Daoy (cell line): ENCODE measurements at regions not wholly inside any gene's neighbourhood (a gene's known extent, or its start where the extent isn't known, plus 50 kb on each side); places are given as distances from the start of the nearest gene placed in this dataset.
A peak's percentile ranks its signal among the peaks of the same experiment; 100 is the strongest.
"Not testable (repeated sequence)": the region's sequence is repeated elsewhere in the genome, so short reads cannot be mapped to it uniquely, and the experiment has no call there.

Experiments
- DNase-seq: peaks from one replicate; pipeline ENCODE4 v3.0.0-alpha.2; 2015; ENCODE audit warnings: low read depth

DNA sequence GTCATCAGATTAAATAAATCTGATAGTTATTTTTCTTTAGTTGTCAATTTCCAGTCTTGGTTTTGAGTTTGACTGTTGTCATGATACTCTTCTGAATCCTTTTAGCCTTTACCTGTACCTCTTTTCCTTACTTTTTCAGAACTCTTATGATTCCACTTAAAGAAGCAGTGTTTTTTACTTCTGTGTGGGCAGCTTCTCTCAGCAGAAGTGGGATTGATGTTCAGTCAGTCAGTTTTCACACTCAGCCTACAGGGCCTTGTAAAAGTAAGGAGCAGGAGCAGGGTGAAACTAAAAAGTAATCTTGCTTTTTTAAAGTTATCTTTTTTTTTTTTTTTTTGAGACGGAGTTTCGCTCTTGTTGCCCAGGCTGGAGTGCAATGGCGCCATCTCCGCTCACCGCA, 75.1 kb downstream of the HAUS1 start:
- DNase-seq, result no peak

DNA sequence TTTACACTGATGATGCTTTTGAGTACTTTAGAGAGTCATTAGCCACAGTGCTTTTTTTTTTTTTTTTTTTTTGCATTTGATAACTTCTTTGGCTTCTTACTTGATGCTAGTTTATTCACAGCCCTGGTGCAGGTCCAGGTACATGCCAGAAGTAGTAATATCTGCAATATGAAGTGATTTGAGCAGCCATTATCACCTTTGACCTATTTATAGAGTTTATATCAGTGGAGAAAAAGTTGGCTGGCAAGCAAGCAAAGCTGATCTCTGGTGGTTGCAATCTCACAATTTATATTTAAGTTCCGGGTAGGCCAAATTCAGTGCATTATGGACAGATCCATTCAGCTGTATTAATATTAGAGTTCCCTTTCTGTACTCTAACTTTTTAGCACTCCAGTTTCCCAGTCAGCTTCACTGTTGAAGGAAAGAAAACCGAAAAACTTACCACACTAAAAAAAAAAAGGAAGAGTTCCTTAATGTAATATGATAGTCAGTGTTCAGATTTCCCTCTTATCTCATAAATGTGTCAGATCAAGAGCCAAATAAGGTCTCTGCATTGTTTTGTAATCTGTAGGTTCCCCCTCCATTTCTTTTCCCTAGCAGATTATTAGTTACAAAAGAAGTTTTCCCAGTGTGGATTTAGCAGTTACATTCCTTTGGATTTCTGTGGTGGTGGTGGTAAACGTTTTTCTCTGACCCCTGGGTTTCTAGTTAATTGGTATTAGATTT, 78.6 kb downstream of the HAUS1 start:
- no peak for DNase-seq

DNA sequence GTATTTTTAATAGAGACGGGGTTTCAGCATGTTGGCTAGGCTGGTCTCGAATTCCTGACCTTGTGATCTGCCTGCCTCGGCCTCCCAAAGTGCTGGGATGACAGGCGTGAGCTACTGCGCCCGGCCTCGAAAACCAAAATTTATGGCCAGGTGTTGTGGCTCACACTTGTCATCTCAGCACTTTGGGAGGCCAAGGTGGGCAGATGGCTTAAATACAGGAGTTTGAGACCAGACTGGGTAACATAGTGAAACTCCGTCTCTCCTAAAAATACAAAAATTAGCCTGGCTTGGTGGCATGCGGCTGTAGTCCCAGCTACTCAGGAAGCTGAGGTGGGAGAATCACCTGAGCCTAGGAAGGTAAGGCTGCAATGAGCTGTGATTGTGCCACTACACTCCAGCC, 80.1 kb downstream of the HAUS1 start:
- not testable (repeated sequence) for DNase-seq

DNA sequence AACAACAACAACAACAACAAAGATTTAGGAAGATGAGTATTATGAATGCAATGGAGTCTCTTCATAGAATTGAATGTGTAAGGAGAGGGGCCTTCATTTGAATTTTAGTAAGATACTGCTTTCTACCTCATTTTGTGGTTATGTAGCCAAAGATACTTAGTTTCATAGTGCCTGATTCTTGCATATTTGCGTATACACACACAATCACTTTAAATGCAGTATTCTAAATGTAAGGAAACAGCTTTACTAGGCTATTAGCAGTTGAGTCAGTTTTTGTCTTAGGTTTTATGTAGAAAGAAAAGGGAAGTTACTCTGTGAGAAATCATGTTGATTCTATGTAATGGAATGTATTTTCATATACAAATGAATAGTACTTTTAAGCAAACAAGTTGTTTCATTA, 80.5 kb downstream of the HAUS1 start:
- no peak for DNase-seq

GRCh38 chr18:46190667-46191066, 86.5 kb downstream of the HAUS1 start:
- no peak for DNase-seq

DNA sequence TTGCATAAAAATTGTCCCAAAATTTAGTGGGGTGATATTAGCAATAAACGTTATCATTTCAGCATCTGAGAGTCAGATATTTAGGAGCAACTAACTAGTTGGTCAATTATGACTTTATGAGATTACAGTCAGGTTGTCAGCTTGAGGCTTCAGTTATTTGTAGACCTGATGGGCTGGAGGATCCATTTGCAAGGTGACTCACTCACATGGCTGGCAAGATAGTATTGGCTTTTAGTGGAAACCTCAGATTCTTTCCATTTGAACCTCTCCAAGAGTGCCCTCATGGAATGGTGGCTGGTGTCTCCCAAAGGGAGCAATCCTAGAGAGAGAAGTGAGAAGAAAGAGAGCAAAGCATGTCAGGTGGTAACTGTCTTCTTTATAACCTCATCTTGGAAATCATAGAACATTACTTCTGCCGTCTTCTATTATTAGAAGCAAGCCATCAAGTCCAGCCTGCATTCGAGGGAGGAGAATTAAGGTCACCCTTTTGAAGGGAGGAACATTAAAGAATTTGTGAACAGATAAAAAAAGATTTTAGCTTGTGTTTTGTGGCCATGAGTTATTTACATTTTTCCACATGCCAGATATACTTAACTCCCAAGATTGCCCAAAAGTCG, 92.5 kb downstream of the HAUS1 start:
- DNase-seq, result no peak

DNA sequence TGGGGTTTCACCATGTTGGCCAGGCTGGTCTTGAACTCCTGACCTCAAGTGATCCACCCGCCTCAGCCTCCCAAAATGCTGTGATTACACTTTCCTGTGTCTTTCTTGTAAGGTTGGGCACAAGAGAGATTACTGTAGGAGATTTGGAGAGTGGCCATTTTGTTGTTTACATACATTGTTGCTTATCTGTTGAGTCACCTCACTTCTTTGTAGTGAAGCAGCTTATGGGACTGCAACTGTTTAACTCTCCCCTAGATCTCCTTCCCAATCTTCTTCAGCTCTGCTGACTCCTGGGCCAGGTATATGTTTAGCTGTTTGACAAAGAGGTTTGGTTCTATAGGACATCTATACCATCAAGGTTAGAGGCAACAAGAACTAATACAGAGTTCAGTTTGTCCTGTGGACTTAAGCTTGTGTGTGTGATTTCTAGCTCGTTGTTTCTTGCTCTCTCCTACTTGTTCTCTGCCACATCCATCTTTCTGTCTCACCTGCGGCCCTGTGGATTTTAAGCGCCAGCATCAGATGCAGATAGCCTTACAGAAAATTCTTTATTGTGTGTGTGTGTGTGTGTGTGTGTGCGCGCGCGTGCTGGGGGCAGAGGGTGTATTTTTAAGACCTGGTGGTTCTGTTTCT, 95.4 kb downstream of the HAUS1 start:
- DNase-seq, result peak; percentile 23

- not testable (repeated sequence) for DNase-seq
Measured at GRCh38 chr18:46200178-46201055, 96.2 kb downstream of the HAUS1 start.

GRCh38 chr18:46204143-46204542, 100.0 kb downstream of the HAUS1 start:
- DNase-seq, result no peak

- no peak for DNase-seq
Measured at GRCh38 chr18:46207985-46208384, 103.8 kb downstream of the HAUS1 start.

DNA sequence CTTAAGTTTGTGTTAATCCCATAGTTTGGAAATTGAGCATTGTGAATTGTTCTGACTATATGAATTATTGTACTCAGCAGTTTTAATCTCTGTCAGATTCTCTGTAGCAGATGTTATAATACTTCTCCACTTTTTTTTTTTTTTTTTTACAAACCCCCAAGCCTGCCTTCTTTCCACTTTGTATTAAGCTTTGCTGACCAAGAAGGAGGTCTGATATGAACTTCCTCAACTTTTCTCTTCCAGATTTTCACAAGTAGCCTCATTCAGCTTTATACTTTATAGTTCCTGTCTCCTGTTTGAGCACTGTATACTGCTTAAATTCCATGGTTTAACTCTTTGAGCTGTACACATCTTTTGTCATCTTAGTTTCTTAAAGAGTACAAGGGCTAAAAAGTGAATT, 105.0 kb downstream of the HAUS1 start:
- no peak for DNase-seq

DNA sequence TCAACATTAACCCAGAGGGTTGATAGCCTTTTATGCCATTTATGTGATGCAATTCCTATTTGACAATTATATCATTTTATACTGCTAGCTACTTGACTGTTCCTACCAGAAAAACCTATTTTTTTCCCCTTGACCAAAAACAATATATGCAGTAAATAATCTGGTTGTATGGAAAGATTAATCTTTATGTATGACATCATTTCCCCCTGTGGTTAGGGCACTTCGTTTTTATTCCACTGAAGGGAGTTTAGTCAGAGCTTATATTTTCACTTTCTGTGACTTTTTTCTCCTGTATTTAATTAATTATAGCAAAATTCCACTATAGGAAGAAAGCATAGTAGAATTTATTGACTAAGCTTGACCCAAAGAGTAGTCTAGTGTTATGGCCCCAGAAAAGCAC, 107.6 kb downstream of the HAUS1 start:
- DNase-seq, result peak; percentile 7

- no peak for DNase-seq
Measured at GRCh38 chr18:46212398-46212797, 108.2 kb downstream of the HAUS1 start.

DNA sequence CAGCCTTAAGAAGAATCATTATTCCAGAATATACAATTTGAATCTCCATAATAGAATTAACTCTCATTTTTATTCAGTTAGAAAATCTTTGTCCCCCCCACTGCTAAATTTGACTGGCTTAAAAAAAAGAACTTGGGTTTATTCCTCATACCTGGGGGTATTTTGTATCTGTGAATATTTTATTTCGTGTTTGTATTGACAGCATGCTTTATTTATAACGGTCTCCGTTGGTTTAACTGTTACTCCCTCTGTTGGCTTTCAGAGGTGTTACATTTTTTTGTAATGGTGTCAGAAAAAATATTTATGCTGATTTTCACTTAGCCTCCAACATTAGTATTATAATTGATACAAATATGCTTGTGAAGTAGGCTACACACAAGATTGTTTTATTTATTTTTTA, 109.1 kb downstream of the HAUS1 start:
- no peak for DNase-seq

GRCh38 chr18:46214435-46214834, 110.2 kb downstream of the HAUS1 start:
- DNase-seq, result no peak

- no peak for DNase-seq
Measured at GRCh38 chr18:46215902-46216723, 111.9 kb downstream of the HAUS1 start.

DNA sequence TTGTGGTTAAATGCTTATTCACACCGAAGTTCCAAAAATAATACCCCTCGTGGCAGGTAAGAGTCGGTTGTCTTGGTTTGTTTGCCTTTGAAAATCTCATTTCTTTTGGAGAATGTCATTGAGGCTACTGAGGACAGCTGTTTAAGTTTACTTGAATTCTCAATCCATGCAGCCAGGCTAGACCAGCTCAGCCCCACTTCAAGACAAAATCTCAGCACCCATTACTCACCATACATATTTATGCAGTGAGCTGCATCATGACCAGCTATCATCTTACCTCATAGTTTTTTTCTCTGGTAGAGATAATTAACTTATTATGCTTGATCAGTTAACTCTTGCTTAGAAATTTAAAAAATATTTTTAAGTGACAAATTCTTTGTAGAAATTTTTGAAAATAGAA, 115.9 kb downstream of the HAUS1 start:
- peak; percentile 32 for DNase-seq

GRCh38 chr18:46222093-46222492, 117.9 kb downstream of the HAUS1 start:
- no peak for DNase-seq

DNA sequence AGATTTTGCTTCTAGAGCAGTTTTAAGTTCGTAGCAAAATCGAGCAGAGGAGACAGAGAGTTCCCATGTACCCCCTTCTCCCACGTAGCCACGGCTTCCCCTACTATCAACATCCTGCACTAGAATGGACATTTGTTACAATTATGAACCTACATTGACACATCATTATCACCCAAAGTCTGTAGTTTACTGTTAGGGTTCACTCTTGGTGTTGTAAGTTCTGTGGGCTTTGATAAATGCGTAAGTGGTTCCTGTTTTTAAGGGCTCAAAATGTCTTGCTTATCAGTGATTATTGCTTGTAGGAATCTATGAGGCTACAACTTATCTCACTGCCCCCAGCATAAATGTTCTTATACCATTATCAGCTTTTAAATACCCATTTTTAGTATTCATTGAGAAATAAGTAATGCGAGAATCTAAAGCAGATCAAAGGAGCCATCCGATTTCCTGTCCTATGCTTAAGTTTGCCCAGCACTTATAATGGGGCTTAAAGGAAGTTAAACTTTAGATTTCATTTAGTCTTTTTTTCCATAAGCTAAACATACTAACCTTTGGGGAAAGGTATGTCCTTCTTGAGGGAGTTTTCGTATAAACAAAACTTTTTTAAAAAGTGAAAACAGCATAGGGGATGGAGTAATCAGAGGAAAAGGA, 118.7 kb downstream of the HAUS1 start:
- DNase-seq, result no peak

GRCh38 chr18:46224181-46224775, 120.1 kb downstream of the HAUS1 start:
- DNase-seq, result no peak
